NCI-H128 (cell line): ENCODE measurements at regions not wholly inside any gene's neighbourhood (a gene's known extent, or its start where the extent isn't known, plus 50 kb on each side); places are given as distances from the start of the nearest gene placed in this dataset.

ENCODE experiments used
- DNase-seq: peaks from one replicate; lab custom pipeline; 2025; ENCODE audit not compliant: unreplicated experiment; lab: John Stamatoyannopoulos, UW

DNA sequence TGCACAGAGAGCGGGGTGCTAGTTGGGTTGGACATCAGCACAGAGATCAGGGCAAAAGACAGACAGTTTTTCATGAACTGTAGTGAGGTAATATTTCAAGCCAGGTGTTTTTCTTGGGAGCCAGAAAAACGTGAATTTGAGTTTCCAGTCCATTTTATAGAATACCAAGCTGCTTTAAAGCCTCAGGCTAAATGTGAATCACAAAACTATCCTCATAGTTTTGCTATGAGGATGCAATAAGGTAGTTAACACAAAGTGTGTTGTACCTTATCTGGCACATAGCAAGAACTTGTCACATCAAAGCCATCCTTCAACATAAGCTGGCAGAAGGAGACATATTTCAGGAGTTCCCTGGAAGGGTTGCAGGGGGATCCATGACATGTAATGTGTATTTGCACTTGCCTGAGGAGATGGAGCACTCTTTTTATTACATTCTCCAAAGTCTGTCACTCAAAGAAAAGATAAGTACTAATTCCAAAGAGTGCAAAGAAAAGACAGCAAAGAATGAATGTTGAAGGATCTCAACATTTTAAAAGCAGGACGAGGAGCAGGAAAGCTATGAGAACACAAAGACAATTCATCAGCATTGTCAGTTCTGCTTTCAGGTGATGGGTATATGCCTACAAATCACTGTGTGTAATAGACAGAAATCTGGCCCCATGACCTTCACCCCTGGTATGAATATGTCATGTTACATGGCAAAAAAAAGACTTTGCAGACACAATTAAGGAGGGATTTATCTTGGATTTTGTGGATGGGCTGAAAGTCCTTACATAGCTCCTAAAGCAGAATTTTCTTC, 1046.4 kb downstream of the NTRK3 start:
- DNase-seq: no peak

GRCh38 chr15:87207990-87208580, 1048.5 kb downstream of the NTRK3 start:
- no peak for DNase-seq

GRCh38 chr15:87207251-87207650, 1049.3 kb downstream of the NTRK3 start:
- DNase-seq: no peak

DNA sequence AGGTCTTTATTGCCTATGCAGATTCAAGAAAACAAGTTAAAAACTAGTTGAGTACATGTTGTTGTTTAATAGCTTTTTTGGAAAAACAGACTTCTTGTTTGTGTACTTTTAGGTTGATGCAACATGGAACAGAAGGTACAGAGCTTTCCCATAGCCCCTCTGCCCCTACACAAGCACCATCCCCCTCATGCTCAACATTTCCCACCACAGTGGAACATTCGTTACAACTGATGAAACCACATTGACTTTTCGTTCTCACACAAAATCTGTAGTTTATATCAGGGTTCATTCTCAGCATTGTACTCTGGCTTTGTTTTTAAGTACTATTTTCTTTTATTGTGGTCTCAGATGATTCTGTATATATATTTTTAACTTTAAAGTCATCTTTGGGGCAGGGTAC, 1054.6 kb downstream of the NTRK3 start:
- no peak for DNase-seq

DNA sequence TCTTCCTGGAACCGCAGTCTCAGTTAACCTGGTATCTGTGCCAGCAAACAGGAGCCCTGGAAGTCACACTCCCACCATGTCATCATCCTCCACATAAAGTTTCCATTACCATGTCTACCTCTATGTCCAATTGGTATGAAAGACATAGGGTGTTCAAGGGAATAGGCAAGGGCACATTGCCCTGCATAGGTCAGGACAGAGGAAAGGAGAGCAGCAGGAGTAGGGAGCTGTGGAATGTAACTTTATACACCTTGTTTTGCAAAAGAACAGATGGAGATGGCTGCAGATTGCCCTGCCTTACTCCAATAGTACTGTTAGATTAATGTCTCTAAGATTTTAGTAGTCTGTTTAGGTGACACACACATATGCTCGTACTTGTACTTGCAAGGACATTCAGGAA, 1056.4 kb downstream of the NTRK3 start:
- no peak for DNase-seq

DNA sequence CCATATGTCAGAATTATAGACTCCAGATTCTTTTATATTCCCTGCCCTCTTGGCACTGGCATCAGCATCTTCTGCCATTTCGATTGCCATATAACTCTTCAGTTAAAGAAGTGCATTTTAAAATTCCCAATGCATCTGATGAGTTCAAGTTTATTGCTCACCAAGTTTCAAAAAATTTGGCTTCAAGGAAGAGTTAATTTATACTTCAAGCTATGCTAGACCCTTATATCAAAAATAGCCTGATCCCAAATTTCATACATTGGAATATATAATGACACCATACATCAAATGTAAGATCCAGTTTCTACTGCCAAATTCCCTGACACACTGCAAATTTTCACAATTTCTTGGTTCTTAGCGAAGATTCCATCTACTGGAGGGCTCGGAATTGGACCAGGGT, 1058.6 kb downstream of the NTRK3 start:
- no peak for DNase-seq

DNA sequence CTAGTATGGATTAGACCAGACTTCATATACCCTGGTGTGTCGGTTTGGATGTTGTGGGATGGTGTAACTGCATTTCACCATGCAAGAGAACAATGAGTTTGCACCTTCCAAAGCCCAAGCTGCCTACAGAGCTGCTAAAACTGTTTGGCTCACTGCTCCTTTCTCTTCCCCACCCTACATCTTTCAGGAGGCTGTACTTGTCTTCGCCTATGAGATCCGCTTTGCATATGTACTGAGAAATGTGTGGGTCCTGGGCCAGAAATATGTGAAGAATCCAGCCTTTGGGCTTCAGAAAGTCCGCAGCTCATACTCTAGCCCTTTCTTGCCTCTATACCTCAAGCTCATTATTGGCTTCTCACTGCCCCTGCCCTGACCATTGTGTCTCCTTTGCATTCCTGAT, 1060.0 kb downstream of the NTRK3 start:
- DNase-seq: no peak

DNA sequence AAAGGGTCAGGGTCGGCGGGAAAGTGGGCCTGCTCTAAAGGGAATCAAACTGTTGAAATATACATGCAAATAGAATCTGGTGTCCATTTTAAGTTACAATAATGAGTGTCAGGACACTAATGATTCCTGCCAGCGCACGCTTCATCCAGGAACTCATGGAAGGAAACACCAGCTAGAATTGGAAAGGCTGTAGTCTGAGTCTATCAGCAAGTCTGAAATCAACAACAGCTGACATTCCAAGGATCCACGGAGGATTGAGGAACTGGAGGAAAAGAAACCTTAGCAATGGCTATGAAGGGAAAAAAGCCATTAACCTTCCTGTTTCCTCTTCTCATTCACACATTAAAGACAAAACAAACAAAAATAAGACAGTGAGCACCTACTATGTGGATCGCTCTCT, 1063.1 kb downstream of the NTRK3 start:
- no peak for DNase-seq

GRCh38 chr15:87167706-87168105, 1088.0 kb downstream of the AGBL1 start:
- no peak for DNase-seq

DNA sequence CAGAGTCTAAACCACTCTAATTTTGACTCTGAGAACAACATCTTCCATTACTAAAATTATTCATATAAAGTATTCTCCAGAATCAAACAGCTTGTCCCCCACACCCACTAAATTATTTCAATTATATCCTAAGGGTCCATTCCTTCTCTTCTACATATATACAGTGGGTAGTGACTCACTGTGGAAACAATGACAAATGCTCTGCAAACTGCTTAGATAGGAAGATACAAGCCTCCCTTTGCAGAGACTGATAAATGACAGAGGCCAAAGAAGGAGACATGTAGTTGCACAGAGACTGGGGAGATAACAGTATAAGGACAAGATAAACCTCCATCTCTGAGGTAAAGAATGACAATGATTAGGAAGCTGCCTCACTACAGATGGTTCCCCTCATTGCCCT, 1087.4 kb downstream of the AGBL1 start:
- DNase-seq: no peak

DNA sequence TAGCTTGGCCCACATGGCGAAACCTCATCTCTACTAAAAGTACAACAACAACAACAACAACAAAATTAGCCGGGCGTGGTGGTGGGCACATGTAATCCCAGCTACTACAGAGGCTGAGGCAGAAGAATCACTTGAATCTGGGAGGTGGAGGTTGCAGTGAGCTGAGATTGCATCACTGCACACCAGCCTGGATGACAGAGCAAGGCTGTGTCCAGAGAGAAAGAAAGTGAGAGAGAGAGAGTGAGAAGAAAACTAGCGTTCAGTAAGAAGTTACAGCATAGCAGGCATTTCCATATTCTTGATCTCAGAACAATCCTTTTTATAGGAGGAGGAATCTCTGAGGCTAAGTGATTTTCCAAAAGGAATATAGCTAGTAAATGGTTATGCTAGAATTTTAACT, 1076.1 kb downstream of the AGBL1 start:
- DNase-seq: no peak

DNA sequence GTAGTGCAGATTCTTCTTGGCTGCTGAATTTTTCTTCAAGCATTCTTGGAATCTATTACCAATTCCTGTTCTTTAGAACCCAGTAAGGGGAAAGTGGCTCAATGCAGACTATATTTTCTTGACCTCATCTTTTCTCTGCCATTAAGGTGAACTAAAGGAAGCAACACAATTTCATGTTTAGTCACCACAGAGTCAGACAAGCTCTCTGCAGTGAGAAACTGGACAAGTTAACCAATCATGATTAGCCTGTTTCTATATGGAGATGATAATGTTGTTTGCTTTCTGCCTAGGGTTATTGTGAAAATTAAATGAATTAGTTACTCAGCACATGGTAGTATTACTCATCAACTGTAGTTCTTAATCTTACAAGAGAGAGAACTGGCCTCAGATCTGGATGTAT, 1075.1 kb downstream of the AGBL1 start:
- DNase-seq: no peak

DNA sequence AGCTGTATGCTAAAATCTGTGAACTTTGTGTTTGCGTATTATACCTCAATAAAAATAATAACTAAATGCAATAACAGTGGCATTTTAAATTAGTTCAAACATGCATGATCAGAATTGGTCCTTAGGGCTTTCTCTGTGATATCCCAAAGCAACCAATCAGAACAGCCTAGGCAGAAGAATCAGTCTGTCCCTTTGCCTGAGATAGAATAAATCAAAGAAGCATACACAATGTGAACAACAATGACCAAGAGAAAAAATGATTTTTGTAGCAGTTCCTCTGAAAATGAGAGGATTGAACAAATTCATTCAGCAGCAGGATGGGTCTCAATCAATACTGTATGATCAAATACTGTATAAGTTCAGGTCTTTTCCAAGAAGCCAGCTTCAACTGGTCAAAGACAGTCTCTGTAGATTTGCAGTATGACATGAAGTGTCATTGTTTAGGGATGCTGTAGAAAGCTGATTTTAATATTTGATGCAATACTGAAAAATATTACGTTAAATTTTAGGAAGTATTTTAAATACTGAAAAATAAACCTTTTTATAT, 1071.6 kb downstream of the AGBL1 start:
- DNase-seq: no peak

DNA sequence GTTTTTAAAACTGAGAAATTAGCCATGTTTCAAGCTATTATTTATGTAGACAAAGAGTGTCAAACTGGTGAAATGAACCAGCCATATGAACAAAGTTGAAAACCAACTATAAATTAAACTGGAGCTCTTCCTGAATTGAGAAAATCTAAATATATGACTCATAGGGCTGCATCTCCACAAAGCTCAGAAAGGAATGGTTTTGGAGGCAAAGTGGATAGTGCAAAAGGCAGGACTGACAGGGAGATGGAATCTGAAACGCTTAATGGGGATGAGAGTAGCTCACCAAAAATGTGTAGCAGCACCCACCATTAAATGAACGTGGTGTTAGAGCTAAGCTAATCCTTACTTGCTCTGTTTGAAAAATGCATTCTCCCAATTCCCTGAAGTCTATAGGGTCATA, 1066.0 kb downstream of the AGBL1 start:
- DNase-seq: no peak

- DNase-seq: no peak
Observed at GRCh38 chr15:87144775-87145174, 1065.1 kb downstream of the AGBL1 start.

- DNase-seq: no peak
Observed at GRCh38 chr15:87142096-87142495, 1062.4 kb downstream of the AGBL1 start.

GRCh38 chr15:87135109-87135508, 1055.4 kb downstream of the AGBL1 start:
- no peak for DNase-seq

GRCh38 chr15:87133704-87134103, 1054.0 kb downstream of the AGBL1 start:
- no peak for DNase-seq

GRCh38 chr15:87131067-87131466, 1051.4 kb downstream of the AGBL1 start:
- no peak for DNase-seq

DNA sequence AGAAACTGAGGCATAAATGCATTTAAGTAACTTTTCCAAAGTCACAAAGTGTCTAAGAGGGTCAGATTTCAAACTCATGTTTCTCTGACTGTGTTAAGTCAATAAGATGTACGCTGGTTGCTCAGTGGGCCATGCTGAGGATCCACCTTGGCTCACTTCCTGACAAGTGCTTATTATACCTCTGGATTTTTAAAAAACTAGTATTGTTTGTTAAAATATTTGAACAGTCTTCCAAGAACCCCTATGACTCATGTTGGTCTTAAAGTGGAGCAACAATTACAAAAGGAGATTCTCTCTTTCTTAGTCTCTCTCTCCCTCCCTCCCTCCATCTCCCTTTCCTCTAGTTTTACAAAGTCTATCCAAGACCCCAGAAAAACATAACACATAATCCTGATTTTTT, 1050.2 kb downstream of the AGBL1 start:
- no peak for DNase-seq

- no peak for DNase-seq
Observed at GRCh38 chr15:87123676-87124382, 1044.2 kb downstream of the AGBL1 start.

DNA sequence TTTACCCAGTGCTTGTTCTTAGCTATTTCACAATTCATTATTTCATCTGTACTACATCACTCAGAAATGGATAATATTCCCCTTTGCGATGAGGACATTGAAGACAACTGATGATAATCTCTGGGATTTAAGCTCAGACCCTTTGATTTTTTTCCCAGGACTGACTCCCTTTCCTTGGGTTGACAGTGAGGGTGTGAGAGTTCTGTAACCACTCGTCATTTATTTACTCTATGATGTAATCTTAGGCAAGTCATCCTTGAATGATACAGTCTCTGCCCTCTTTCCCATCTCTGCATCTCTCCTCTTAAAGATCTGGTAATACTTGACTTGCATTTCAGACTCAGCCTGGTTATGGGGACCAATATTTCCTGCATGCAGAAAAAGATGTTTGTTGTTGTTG, 1041.7 kb downstream of the AGBL1 start:
- DNase-seq: no peak
